ENCODE measurements at regions not wholly inside any gene's neighbourhood (a gene's known extent, or its start where the extent isn't known, plus 50 kb on each side); places are given as distances from the start of the nearest gene placed in this dataset.

- Histone ChIP-seq H3K27ac (no peak overlapping the region), H3K27me3 (no peaks in the 10 kb centered on the region), H3K9me3 (no peaks in the 10 kb centered on the region), H3K4me3 (replicated peaks in 1 of 3) (no peak overlapping the region), H3K36me3 (no peaks in the 10 kb centered on the region), H3K4me1 (no peaks in the 10 kb centered on the region)
- DNase-seq, result no peak
- intact Hi-C loops (cut with DNase I), result no loop called here
- no peak for TF ChIP-seq POLR2A (IDR thresholded peaks at IDR 0.05)
- TF ChIP-seq, protein P1, sequence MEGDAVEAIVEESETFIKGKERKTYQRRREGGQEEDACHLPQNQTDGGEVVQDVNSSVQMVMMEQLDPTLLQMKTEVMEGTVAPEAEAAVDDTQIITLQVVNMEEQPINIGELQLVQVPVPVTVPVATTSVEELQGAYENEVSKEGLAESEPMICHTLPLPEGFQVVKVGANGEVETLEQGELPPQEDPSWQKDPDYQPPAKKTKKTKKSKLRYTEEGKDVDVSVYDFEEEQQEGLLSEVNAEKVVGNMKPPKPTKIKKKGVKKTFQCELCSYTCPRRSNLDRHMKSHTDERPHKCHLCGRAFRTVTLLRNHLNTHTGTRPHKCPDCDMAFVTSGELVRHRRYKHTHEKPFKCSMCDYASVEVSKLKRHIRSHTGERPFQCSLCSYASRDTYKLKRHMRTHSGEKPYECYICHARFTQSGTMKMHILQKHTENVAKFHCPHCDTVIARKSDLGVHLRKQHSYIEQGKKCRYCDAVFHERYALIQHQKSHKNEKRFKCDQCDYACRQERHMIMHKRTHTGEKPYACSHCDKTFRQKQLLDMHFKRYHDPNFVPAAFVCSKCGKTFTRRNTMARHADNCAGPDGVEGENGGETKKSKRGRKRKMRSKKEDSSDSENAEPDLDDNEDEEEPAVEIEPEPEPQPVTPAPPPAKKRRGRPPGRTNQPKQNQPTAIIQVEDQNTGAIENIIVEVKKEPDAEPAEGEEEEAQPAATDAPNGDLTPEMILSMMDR (IDR thresholded peaks at IDR 0.05), result no peak
These were observed 134.1 kb upstream of the GRM7 start for GRCh38 chr3:6726811-6727210.

- intact Hi-C loops (cut with DNase I), result no loop called here
- no peak overlapping the region for H3K4me3 ChIP-seq (replicated peaks in 1 of 3)
- TF ChIP-seq POLR2A (IDR thresholded peaks at IDR 0.05), result no peak
- TF ChIP-seq, protein P1 (IDR thresholded peaks at IDR 0.05), result no peak
- H3K27me3 ChIP-seq, result no peaks in the 10 kb centered on the region
- no peak for DNase-seq
- no peaks in the 10 kb centered on the region for H3K9me3 ChIP-seq
- no peaks in the 10 kb centered on the region for H3K36me3 ChIP-seq
- no peaks in the 10 kb centered on the region for H3K4me1 ChIP-seq
- 77 to 84% methylated on average over 2 of the region's 2 CpGs for WGBS, 2 donors
- H3K27ac ChIP-seq, result no peak overlapping the region
These were observed 128.1 kb upstream of the GRM7 start for GRCh38 chr3:6732807-6733206.

DNA sequence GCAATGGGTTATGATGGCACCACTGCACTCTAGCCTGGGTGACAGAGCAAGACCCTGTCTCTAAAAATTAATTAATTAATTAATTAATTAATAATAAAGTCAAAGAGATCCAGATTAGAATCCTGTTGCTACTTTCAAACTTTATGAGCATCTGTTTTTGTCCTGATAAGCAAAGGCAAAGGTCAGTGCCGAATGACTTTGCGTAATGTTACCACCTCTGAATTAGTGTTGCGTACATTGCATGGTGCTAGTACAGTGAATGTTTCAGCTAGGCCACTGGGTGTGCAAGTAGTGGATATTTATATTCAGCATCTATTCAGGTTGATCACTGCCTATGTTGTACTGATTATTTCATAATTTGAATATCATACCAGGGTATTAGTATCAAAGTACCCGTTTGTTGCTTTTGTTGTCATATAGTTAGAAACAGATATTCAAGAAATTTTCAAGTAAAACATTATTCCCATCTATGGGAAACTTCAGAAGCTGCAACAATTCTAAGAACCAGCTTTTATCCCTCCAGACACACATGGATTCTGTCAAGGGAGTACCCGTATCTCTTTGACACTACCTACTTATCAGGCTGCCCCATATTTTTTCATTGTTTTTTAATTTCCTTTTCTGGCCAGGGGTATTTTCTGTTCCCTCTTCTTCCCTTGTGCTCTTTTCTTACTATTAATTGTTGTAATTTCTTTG lies 127.1 kb upstream of the GRM7 start:
- Histone ChIP-seq H3K9me3 (no peaks in the 10 kb centered on the region), H3K4me1 (no peaks in the 10 kb centered on the region), H3K27ac (no peak overlapping the region), H3K36me3 (no peaks in the 10 kb centered on the region), H3K4me3 (replicated peaks in 1 of 3) (no peak overlapping the region), H3K27me3 (no peaks in the 10 kb centered on the region)
- TF ChIP-seq, protein P1 (IDR thresholded peaks at IDR 0.05), result no peak
- no peak for TF ChIP-seq POLR2A (IDR thresholded peaks at IDR 0.05)
- no peak for DNase-seq
- 96 to 97% methylated on average over 5 of the region's 5 CpGs for WGBS, 2 donors
- intact Hi-C loops (cut with DNase I), result no loop called here

GRCh38 chr3:6734395-6734746 lies 126.5 kb upstream of the GRM7 start:
- Histone ChIP-seq H3K27ac (no peak overlapping the region), H3K36me3 (no peaks in the 10 kb centered on the region), H3K4me1 (no peaks in the 10 kb centered on the region), H3K9me3 (no peaks in the 10 kb centered on the region), H3K4me3 (replicated peaks in 1 of 3) (no peak overlapping the region), H3K27me3 (no peaks in the 10 kb centered on the region)
- no peak for DNase-seq
- WGBS, 2 donors, result 90 to 93% methylated on average over 5 of the region's 5 CpGs
- TF ChIP-seq POLR2A (IDR thresholded peaks at IDR 0.05), result no peak
- TF ChIP-seq, protein P1 (IDR thresholded peaks at IDR 0.05), result no peak
- intact Hi-C loops (cut with DNase I), result no loop called here

- H3K4me1 ChIP-seq, result no peaks in the 10 kb centered on the region
- TF ChIP-seq POLR2A (IDR thresholded peaks at IDR 0.05), result no peak
- H3K9me3 ChIP-seq, result no peaks in the 10 kb centered on the region
- H3K27me3 ChIP-seq, result no peaks in the 10 kb centered on the region
- no peak for DNase-seq
- H3K4me3 ChIP-seq (replicated peaks in 1 of 3), result no peak overlapping the region
- intact Hi-C loops (cut with DNase I), result no loop called here
- 66 to 84% methylated on average over 5 of the region's 5 CpGs for WGBS, 2 donors
- no peaks in the 10 kb centered on the region for H3K36me3 ChIP-seq
- H3K27ac ChIP-seq, result no peak overlapping the region
These were observed 123.9 kb upstream of the GRM7 start for GRCh38 chr3:6736836-6737629.
